HG02798 (cell line): ENCODE measurements at regions not wholly inside any gene's neighbourhood (a gene's known extent, or its start where the extent isn't known, plus 50 kb on each side); places are given as distances from the start of the nearest gene placed in this dataset.

Experiments used
- ATAC-seq: cut with Tn5 transposase; IDR thresholded peaks from one replicate; pipeline ENCODE4 v1.9.1; 2021; ENCODE audit warnings: mild to moderate bottlenecking; ENCODE audit not compliant: unreplicated experiment, poor library complexity

GRCh38 chr6:2435323-2435722 is 189.9 kb upstream of the GMDS start:
- ATAC-seq, result no peak

DNA sequence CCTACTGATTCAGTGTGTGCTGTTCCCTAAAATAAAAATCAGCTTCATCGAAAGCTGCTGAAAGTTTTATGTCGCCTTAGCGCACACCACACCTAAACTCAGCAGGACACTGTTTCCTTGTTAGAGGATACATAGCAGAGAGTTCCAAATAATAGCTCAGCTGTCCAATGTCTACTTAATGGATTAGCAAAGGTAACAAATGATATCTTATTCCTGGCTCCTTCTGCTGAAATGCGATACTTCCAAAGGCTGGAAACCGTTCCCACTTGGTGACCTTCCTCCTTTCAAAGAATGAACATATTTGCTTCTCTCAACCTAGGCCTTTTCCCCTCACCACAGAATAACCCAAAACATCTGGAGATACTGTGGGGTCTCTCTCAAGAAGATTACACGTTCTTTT is 189.5 kb upstream of the GMDS start:
- ATAC-seq, result no peak

GRCh38 chr6:2434116-2434515 is 188.7 kb upstream of the GMDS start:
- ATAC-seq, result no peak

GRCh38 chr6:2433711-2434110 is 188.3 kb upstream of the GMDS start:
- no peak for ATAC-seq

DNA sequence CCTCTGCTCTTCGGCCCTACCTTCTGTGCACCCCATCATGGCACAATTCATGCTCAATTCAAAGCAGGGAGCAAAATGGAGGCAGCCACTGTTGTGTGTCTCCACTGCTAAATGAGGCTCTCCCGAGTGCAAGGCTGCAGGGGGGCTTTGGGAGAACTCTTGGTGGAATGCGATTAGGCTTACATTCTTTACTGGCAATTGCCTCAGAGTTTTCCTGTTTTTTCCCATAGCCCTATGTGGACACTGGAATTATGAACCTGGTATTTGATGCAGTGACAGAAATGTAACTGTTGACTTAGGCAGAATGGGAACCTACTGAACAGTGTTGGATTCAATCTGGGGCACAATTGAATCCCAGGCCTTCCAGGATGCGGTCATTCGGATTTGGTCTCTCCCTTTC is 187.9 kb upstream of the GMDS start:
- ATAC-seq, result no peak

GRCh38 chr6:2432292-2432691 is 186.9 kb upstream of the GMDS start:
- ATAC-seq, result no peak

GRCh38 chr6:2430612-2431011 is 185.2 kb upstream of the GMDS start:
- no peak for ATAC-seq

GRCh38 chr6:2429460-2429859 is 184.1 kb upstream of the GMDS start:
- no peak for ATAC-seq

DNA sequence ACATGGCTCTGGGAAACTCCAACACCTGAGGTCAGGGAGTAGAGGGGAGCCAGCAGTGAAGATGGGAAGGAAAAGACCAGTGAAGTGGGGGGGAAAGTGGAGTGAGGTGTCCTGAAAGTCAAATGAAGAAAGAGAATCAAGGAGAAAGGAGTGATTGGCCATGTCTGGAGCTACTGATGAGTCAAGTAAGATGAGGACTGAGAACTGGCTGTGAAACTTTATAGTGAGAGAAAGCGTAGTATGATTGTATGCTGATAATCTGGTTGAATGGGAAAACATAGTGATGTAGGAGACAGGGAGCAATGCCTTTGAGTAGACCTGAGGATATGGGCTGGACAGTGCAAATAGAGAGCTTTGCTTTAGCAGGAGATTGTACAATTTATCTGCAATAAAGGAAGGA is 183.6 kb upstream of the GMDS start:
- no peak for ATAC-seq

DNA sequence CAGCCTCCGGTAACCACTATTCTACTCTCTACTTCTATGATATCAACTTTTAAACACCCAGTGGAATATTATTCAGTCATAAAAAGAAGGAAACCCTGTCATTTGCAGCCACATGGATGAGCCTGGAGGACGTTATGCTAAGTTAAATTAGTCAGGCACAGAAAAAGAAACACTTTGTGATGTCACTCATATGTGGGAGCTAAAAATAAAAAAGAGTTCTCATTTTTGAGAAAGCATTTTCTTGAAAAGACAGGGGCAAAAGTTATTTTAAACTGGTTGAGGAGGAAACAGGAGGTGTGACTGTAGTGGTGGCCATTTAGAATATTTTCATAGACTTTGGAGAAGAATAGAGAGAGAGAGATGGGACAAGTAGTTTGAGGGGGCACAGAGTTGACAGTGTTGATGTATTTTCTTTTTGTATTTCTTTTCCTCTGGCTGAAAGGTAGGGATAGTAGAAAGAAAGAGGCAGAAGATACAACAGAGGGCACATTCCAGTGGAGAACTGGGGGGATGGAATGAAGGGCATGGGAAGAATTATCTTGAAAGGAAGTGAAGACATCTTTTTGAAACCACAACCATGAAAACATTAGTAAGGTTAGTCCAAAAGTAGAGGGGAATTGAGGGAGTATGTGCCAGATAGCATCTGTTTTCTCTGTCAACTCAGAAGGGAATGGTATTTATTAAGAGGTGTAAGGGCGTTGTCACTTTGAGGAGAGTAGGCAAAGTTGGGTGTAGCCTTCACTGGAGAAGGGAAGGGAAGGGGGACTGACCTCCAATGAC is 181.3 kb upstream of the GMDS start:
- ATAC-seq, result no peak

- ATAC-seq, result no peak
Observed at GRCh38 chr6:2416128-2416712, 170.8 kb upstream of the GMDS start.

GRCh38 chr6:2414885-2415547 is 169.6 kb upstream of the GMDS start:
- ATAC-seq, result no peak

DNA sequence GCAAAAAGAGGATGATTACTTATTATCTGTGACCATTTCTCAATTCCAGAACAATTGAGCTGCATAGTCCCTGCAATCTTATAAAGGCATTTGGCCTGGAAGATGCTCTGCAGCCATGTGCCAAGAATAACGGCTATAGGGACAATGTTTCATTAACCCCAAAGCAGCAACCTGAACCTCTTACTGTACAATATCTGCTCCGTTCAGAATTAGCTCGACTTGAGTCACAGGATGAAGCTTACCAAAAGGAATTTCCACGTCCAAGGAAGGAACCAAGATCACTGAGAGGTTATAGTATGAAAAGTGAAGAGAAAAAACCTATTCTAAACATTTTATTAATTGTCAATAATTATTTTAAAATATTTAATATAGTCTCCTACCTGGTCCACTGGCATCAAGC is 167.3 kb upstream of the GMDS start:
- no peak for ATAC-seq

GRCh38 chr6:2410656-2411380 is 165.4 kb upstream of the GMDS start:
- ATAC-seq, result no peak

DNA sequence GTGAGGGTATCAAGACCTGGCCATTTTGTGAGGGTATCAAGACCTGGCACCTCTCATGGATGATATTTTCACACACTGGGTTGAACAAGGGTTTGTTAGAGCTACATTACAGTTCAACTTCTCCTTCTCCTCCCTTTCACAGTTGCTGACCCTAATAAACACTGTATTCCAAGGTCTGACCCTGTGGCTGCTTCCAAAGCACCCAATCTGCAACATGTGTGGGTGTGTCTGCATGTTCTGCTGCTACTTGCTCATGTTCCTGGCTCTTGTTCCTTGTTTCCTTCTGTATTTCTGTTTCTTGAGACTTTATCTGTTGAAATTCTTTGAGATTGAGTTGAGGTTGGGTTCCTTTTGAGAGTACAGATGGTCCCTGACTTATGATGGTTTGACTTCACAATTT is 162.1 kb upstream of the GMDS start:
- no peak for ATAC-seq

DNA sequence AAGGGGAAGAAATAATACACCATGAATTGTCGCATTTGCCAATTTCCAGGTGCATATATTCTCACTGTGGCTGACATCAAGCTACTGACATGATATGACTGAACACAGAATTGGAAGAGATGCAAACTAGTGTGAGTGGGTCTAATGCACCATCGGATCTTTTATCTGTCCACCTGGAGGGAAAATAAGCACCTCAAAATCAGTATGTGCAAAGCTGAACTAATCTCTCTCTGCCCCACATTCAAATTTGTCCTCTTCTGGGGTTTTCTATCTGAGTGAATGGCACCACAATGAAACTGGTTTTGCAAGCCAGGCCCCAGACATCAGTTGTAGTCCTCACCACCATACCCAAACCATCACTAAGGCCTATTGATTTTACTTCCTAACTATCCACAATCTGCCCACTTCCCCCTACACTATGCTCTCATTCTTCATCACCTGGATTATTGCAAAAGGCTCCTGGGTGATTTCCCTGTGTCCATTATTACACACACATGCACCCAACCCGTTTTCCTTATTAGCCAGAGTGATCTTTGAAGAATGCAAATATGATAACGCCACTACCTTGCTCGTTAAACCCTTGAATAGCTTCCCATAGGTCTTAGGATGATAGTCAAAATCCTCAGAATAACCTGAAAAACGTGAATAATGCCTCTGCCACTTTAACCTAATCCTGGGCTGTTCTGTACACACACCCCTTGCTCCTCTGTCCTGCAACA is 159.0 kb upstream of the GMDS start:
- ATAC-seq, result no peak

DNA sequence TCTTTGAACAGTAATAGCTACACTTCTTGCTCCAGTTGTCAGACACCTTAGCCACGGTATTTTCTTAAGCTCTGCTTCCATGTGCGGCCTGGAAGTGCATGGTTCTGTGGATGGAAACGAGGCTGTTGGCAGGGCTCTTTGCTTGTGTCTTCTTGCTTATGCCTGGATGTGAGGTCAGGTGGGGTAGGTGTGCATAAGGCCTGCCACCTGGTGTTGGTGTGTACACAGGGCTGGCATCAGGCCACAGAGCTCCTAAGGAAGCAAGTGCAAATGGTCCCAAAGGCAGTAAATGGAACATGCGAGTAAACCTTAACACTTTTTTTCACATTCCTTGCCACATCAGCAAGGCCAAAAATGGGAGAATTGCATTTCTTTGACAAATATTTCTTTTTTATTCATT is 158.1 kb upstream of the GMDS start:
- ATAC-seq, result no peak

DNA sequence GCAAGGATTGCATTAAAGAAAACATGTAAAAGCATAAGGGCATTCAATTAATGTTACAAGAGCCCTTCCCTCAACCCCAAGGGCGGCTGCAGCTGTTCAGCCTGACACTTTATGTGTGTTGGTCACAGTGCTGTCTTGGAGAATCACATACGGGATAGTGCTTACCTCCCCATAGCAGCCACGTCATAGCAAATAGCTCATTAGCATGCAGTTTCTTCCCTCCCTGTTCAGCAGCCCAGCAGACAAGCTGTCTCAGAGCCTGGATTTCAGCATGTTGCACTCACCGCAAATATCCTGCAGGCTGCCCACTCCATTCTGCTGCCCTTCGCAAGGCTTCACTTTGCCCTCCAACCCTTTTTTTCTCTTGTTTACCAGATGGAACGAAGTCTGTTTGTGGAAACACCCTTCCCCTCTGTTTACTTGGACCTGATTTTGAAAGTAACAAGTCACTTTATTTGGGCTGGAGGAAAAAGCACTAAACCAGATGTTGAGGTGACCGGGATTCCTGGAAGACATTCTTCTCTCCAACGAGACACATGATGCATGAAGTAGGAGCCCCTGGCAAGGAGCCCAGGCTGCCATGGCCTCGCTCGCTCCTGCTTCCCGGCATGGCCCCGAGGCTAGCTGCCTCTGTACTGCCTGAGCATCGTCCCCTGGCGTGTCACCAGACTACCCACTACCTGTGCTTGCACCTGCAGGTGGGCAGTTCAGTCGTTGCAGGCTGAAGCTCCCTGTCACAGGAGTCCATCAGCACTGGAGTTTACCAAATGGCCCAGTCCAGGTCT is 151.6 kb upstream of the GMDS start:
- ATAC-seq, result no peak

- no peak for ATAC-seq
Observed at GRCh38 chr6:2396042-2396657, 150.7 kb upstream of the GMDS start.
